ENCODE measurements at regions not wholly inside any gene's neighbourhood (a gene's known extent, or its start where the extent isn't known, plus 50 kb on each side); places are given as distances from the start of the nearest gene placed in this dataset.

- FAIRE-seq = no peak
These were observed 268.5 kb downstream of the WNT5A start for GRCh38 chr3:55218577-55218976.

GRCh38 chr3:55207744-55208143, 279.4 kb downstream of the WNT5A start:
- FAIRE-seq = no peak

DNA sequence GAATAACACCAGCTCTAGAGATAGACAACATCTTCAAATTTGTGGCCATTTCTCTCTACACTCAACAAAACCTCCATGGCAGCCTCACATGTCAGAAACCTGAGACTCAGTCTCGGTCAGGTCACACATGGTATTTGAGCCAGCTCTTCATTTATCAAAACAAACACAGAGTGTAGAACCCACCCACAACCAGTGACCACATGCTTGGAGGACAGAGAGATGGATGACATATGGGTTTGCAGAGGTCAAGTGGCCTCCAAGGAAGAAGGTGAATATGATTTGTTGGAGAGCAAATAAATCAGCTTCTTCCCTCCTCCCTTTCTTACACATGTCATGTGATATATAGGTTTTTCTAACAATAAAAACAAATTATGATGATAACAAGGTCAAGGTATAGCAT, 278.1 kb upstream of the LRTM1 start:
- no peak for FAIRE-seq

- no peak for FAIRE-seq
These were observed 276.6 kb upstream of the LRTM1 start for GRCh38 chr3:55204417-55204816.

GRCh38 chr3:55203546-55203945, 275.7 kb upstream of the LRTM1 start:
- FAIRE-seq = no peak

DNA sequence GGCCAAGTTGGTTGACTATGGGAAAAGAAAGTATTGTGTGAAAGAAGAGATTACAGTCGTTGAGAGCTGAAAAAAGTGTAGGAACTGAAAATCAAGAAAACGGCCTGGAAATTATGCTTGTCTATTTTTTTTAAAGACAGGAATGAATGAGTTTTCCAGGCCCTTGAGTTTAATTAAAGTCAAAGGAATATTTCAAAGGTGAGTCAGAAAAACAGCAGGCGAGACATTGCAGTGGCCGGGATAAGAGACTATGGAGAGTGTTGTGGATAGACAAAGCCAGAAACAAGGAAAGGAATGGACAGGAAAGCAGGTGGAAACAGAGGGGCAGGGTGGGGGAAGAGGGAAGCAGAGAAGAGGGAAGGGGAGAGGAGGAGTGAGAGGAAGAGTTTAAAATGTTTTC, 275.1 kb upstream of the LRTM1 start:
- FAIRE-seq = no peak

GRCh38 chr3:55202326-55202725, 274.5 kb upstream of the LRTM1 start:
- no peak for FAIRE-seq

DNA sequence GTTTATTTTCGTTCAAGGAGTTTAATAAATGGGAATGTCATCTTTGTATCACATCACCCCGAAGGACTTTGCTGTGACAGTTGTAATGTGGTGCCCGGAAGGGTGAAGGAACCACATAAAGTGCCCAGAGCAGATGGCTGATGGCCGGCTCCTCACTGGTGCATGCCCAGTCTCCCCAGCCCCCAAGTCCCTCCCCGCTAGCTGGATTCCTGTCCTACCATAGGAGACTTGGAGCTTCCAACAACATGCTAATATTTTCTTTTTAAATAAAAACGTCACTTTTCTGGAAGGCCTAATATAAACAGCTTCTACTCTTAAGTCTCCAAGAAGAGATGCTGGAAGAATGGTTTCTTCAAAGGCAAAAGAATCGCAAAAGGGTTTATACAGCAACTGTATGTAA, 273.9 kb upstream of the LRTM1 start:
- FAIRE-seq = no peak

DNA sequence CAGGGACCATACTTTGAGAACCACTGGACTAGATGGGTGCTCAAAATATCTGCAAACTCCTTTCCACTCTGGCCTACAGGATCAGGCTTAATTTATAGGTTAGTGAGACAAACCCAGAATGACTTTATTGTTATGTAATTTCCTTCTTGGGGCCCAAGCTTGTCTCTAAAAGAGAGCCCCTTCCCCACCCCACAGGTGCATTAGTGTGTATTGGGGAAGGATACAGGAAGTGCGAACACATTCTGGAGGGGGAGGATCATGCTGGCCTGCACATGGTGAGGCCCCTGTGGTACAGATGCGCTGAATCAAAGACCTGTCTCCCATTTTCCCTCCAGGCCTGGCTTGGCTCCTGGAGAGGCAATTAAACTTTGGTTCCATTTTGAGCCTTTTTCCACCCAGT, 273.0 kb upstream of the LRTM1 start:
- FAIRE-seq = no peak

DNA sequence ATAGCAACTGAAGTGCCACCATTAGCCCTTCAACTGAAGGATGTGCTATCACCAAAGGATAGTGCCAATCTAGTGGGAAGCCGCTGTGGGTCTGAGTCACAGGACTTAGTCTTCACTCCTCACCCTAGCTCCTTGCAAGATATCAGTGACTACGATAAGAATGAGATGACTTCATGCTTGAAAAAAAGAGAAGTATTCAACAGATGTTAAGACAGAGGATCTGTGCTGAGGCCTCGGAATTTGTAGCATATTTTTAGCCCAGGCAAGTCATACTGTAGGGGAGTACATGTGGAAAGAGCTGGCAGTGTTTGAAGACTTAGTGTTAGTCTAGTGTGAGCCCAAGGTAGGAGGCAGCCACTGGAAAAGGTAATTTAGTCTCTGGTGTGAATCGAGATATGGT, 270.7 kb upstream of the LRTM1 start:
- no peak for FAIRE-seq

DNA sequence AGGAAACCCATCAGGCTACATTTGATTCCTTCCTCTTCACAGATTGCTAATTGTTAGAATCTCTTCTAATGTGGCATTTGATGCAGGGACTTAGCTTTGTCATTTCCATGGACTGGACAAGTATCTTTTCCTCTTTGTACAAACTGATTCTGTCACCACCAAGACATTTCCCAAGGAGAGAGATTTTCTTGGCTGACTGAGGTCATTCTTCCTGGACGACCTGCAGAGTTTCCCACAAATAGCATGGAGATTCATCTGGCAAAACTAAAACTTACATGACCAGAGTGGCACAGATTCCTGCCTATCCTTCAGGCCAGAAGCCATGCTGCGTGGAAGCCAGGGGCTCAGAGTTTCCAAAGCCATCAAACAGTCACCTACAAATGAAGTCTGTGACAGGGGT, 269.2 kb upstream of the LRTM1 start:
- FAIRE-seq = no peak

DNA sequence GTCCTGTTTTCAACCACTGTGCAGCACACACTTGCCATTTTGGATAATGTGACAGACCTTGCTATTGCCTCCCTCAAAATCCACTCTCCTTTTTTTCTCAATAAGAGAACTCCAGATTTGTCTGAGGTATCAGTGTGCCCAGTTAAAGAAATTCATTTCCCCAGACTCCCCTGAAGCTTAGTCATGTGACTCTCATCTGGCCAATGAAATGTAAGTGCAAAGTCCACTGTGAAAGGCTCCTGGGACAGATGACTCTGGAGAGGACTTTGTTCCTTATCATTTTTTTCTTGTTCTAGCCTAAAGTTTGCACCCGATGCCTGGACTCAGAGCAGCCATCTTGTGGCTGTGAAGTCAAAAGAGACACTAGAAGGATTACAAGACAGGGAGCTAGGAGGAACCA, 268.6 kb upstream of the LRTM1 start:
- FAIRE-seq = no peak

GRCh38 chr3:55194376-55194775, 266.5 kb upstream of the LRTM1 start:
- FAIRE-seq = peak; percentile 56

DNA sequence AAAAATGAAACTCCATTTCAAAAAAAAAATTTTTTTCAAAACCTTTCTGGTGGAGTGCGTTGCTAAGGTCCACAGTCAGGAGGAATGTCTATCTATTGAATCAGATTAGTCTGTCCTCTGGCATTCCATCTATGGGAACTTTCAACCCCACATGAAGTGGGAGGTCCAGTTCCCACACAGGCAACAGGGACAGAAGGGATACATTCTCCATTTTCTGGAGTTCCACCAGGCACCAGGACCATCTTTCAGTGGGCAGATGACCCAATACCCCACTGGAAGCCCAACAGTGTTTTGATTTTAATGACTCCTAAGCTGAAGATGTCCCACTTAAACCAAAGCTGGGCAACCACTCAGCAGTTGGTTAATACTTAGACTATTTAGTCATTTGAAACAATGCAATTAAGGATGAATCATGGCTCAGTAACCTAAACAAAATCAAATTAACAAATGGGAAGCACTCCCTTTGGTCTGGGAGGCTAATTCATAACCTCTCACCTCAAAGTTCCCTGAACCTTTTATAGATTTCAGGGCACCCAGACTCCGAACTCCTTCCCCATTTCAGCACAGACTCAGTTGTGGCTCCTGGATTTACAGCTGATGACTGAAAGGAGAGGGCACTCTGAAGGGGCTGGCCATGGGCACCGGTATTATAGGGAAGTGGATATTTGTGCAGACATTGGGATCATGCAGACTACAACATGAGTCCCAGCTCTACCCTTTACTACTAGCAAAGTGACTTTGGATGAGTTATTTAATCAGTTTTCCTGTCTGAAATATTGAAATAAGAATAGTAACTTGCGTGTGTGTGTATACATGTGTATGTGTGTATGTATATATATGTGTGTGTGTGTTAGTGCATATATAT, 264.3 kb upstream of the LRTM1 start:
- no peak for FAIRE-seq

- FAIRE-seq = no peak
These were observed 262.5 kb upstream of the LRTM1 start for GRCh38 chr3:55190331-55190730.

GRCh38 chr3:55189359-55189801, 261.5 kb upstream of the LRTM1 start:
- no peak for FAIRE-seq

- FAIRE-seq = no peak
These were observed 257.5 kb upstream of the LRTM1 start for GRCh38 chr3:55185380-55185779.

DNA sequence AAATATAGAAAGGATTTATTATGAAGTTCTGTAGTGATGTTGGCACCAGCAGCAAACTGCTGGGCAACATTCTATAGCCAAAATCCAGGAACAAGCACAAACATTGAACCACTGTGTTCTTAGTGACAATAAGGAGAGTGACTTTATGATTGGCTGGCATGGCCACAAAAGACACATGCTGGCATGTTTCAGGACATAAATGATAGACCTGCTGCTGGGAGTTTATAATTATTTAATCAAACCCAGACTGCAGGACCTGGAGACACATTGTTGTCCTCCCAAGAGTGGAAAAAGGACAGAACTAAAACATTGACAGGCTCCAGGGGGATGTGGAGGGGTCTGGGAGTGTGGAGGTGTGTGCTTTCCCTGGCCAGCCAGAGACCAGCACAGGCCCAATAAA, 255.3 kb upstream of the LRTM1 start:
- no peak for FAIRE-seq

- FAIRE-seq = peak; percentile 82
These were observed 253.2 kb upstream of the LRTM1 start for GRCh38 chr3:55180936-55181535.

DNA sequence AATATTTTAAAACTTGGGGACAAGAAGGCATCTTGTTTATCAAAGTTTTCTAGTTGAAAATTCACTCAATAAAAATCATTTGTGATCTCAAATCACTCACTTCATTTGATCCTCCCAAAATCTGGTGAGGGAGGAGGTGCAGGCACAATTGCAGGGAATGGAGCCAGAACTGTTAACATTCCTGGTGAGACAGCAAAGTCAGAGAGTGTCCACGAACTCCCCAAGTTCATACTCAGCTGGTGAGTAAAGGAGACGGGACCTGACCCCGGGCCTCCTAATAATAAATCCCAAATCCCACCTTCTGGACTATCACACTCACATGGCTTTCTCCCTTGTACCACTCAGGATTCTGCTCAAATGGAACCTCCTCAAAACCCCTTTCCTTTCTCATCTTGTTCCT, 252.3 kb upstream of the LRTM1 start:
- no peak for FAIRE-seq

- no peak for FAIRE-seq
These were observed 250.5 kb upstream of the LRTM1 start for GRCh38 chr3:55178336-55178735.

GRCh38 chr3:55177749-55178148, 249.9 kb upstream of the LRTM1 start:
- no peak for FAIRE-seq

DNA sequence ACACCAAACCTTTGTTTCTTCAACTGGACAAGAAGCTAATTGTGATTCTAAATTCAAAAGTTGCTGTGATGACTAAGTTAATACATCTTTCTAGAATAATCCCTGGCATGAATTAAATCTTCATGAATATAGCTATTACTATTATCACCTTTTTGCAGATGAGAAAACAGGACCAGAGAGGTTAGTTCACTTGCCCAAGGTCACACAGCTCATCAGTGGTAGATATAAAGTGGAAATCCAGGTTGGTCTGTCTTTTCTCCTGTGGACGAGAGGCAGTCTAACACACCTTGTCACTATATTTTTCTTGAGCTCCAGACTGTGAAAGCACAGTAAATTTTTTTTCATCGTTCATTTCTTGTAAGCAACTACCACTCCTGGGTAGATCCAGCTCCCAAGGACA, 247.6 kb upstream of the LRTM1 start:
- FAIRE-seq = no peak

DNA sequence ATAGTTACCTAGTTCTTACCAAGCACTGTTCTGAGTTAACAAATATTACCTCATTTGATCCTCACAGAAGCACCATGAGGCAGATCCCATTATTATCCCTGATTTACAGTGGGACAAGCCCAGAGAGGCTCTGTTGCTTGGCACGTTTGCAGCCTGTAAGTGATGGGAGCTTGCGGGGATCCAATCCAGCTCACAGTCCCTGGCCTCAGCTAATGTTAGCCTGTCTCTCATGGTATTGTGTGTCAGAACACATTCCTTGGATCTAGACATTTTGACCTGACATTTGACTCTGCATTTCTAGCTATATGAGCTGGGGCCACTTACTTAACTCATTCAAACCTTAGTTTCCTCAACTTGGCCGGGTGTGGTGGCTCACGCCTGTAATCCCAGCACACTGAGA, 246.9 kb upstream of the LRTM1 start:
- FAIRE-seq = no peak

- FAIRE-seq = no peak
These were observed 245.6 kb upstream of the LRTM1 start for GRCh38 chr3:55173504-55173903.
